A673 (cell line): ENCODE measurements at regions not wholly inside any gene's neighbourhood (a gene's known extent, or its start where the extent isn't known, plus 50 kb on each side); places are given as distances from the start of the nearest gene placed in this dataset.

Experiments used
- EZH2 ChIP-seq: fragments of 200-600 bp; sonication (generic); IDR thresholded peaks from 2 replicates; pipeline ENCODE4 v1.6.1; 2017; ENCODE audit warnings: borderline replicate concordance, low read depth, mild to moderate bottlenecking, mixed read lengths, antibody characterized with exemption, low read length; ENCODE audit not compliant: poor library complexity, severe bottlenecking
- TF ChIP-seq, protein P1 (sequence below): fragments of 300-800, 200-600 bp; sonication (generic); conservative IDR thresholded peaks from 2 replicates; pipeline ENCODE4 v1.5.1; 2017; ENCODE audit warnings: low read depth, mild to moderate bottlenecking, antibody characterized with exemption, low read length, moderate library complexity, mixed read lengths

DNA sequence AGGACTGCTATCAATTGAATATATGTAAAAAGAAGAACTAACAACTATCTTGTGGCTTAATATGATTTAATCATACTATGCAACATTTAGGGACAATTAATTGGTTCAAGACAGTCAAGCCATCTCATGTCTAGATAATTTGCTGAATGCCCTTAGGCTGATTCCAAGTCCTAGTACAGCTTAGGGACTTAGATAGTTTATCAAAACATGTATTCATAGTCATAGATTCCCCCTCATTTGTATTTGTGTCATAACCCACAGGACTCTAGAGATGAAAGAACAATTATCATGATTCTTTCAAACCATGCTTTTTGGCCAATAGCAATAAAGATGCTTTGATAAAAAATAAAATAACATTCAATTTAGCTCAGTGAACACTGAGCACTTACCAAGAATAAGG, 607.6 kb downstream of the SLITRK1 start:
- TF ChIP-seq, protein P1, sequence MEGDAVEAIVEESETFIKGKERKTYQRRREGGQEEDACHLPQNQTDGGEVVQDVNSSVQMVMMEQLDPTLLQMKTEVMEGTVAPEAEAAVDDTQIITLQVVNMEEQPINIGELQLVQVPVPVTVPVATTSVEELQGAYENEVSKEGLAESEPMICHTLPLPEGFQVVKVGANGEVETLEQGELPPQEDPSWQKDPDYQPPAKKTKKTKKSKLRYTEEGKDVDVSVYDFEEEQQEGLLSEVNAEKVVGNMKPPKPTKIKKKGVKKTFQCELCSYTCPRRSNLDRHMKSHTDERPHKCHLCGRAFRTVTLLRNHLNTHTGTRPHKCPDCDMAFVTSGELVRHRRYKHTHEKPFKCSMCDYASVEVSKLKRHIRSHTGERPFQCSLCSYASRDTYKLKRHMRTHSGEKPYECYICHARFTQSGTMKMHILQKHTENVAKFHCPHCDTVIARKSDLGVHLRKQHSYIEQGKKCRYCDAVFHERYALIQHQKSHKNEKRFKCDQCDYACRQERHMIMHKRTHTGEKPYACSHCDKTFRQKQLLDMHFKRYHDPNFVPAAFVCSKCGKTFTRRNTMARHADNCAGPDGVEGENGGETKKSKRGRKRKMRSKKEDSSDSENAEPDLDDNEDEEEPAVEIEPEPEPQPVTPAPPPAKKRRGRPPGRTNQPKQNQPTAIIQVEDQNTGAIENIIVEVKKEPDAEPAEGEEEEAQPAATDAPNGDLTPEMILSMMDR = no peak
- no peak for TF ChIP-seq EZH2
